GM21576 (cell line): ENCODE measurements at regions not wholly inside any gene's neighbourhood (a gene's known extent, or its start where the extent isn't known, plus 50 kb on each side); places are given as distances from the start of the nearest gene placed in this dataset.

Experiments used
- ATAC-seq: cut with Tn5 transposase; IDR thresholded peaks from one replicate; pipeline ENCODE4 v1.9.1; 2021; ENCODE audit warnings: mild to moderate bottlenecking, moderate library complexity; ENCODE audit not compliant: unreplicated experiment

- ATAC-seq: no peak
Measured at GRCh38 chr1:193741228-193741627, 554.8 kb upstream of the B3GALT2 start.

- no peak for ATAC-seq
Measured at GRCh38 chr1:193740762-193741161, 554.3 kb upstream of the B3GALT2 start.

GRCh38 chr1:193736507-193736906, 550.1 kb upstream of the B3GALT2 start:
- no peak for ATAC-seq

GRCh38 chr1:193733674-193734073, 547.3 kb upstream of the B3GALT2 start:
- ATAC-seq: no peak

GRCh38 chr1:193730017-193730416, 543.6 kb upstream of the B3GALT2 start:
- ATAC-seq: no peak

GRCh38 chr1:193729429-193729828, 543.0 kb upstream of the B3GALT2 start:
- ATAC-seq: no peak

GRCh38 chr1:193727850-193728249, 541.4 kb upstream of the B3GALT2 start:
- no peak for ATAC-seq

- no peak for ATAC-seq
Measured at GRCh38 chr1:193726722-193727121, 540.3 kb upstream of the B3GALT2 start.

- ATAC-seq: no peak
Measured at GRCh38 chr1:193712392-193712791, 526.0 kb upstream of the B3GALT2 start.

- ATAC-seq: no peak
Measured at GRCh38 chr1:193709607-193710006, 523.2 kb upstream of the B3GALT2 start.

- no peak for ATAC-seq
Measured at GRCh38 chr1:193707271-193708021, 521.0 kb upstream of the B3GALT2 start.

GRCh38 chr1:193706766-193707165, 520.4 kb upstream of the B3GALT2 start:
- no peak for ATAC-seq

- ATAC-seq: no peak
Measured at GRCh38 chr1:193705554-193705981, 519.2 kb upstream of the B3GALT2 start.

GRCh38 chr1:193703655-193704054, 517.2 kb upstream of the B3GALT2 start:
- ATAC-seq: no peak

- no peak for ATAC-seq
Measured at GRCh38 chr1:193703121-193703520, 516.7 kb upstream of the B3GALT2 start.

- no peak for ATAC-seq
Measured at GRCh38 chr1:193701759-193702158, 515.3 kb upstream of the B3GALT2 start.

GRCh38 chr1:193700710-193701355, 514.4 kb upstream of the B3GALT2 start:
- no peak for ATAC-seq

GRCh38 chr1:193699261-193699660, 512.8 kb upstream of the B3GALT2 start:
- ATAC-seq: no peak

GRCh38 chr1:193697776-193698175, 511.4 kb upstream of the B3GALT2 start:
- ATAC-seq: no peak

GRCh38 chr1:193697115-193697762, 510.8 kb upstream of the B3GALT2 start:
- no peak for ATAC-seq

GRCh38 chr1:193694741-193695140, 508.3 kb upstream of the B3GALT2 start:
- ATAC-seq: no peak

- ATAC-seq: no peak
Measured at GRCh38 chr1:193685986-193686385, 499.6 kb upstream of the B3GALT2 start.
